NOMO-1 treated with dmso at 0.1 percent for 144 hours (cell line): ENCODE measurements at regions not wholly inside any gene's neighbourhood (a gene's known extent, or its start where the extent isn't known, plus 50 kb on each side); places are given as distances from the start of the nearest gene placed in this dataset.

Source experiments
- DNase-seq: peaks from one replicate; lab custom pipeline; 2025; ENCODE audit not compliant: unreplicated experiment; lab: John Stamatoyannopoulos, UW

DNA sequence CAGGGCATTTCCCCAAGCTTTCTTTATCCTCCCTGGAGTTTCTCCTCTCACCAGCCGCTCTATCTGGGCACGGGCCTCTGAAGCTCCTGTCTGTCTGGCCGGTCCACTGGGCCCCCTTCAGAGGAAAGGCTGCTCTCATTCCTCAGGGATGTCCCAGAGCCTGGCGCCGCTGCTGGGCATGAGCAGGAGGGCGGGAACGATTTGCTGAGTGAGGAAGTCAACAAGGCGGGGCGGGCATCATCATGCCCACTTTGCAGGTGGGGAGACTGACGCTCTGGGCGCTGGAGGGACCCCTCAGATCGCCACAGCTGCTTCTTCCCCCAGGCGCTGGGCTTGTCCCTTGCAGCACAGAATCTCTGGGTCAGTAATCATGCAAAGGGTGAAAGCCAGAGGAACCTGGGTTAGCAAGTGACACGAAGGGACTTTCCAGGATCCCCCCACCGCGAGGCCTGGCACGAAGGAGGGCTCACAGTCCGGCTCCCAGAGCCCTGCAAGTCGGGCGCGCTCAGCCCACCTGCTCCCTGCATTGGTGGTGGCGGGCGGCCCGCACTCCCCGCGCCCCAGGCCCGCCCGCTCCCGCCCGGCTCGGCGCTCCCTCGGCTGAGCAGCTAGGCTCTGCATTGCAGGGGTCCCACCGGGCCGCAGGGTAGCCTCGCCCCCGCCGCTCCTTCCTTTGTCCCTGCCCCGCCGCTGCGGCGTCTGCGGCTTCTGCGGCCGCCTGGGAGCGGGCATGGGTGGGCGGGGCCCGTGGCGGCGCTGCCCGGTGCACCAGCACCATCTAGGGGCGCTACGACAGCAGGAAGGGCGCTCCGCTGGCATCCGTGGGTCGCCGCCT, 157.8 kb downstream of the CYRIA start:
- no peak for DNase-seq

DNA sequence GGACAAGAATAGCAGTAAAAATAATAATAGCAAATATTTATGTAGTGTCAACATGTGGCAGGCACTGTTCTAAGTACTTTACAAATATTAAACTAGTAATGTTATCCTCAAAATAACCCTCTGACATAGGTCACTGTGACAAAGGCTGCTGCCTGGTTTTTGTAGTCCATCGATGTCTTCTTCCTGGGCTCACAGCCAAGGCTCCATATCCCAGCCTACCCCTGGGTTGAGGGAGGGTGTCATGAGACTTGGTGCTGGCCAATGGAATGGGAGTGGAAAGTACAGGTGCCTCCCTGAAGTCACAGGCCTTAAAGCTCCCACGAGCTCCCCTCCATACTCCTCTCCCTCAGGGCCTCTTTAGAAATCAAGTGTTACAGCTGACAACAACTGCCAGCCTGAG, 159.3 kb downstream of the CYRIA start:
- no peak for DNase-seq

- DNase-seq = no peak
These were observed 168.9 kb downstream of the CYRIA start for GRCh38 chr2:16496426-16497388.

DNA sequence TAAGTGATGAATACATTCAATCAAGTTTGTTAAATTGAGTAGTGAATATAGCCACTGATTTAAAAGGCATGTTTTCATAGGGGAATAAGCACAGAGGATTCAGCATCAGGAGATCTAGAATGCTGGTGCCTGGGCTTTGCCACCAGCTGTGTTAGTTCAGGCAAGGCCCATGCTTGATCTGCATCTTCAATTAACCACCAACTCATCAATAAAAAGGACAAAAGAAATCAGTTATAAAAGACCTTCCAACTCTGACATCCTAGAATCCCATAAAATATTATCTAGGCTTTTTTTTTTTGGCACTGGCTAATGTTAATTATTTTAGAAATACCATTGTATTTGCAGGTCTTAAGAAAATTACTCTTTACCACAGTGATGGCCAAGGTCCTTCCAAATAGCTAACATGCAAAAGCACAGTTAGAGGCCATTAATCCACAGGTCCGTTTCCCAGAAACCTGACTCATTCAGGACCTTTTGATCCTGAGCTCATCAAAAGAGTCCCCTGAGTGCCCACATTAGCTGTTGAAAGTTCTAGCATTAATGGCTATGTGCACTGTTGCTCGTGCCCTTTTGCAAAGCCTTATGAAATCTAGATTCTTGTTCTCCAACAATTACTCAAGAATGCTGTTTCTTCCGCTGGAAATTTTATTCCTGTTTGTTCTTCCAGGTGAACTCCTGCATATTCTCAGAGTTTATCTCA, 170.0 kb downstream of the CYRIA start:
- DNase-seq = no peak

DNA sequence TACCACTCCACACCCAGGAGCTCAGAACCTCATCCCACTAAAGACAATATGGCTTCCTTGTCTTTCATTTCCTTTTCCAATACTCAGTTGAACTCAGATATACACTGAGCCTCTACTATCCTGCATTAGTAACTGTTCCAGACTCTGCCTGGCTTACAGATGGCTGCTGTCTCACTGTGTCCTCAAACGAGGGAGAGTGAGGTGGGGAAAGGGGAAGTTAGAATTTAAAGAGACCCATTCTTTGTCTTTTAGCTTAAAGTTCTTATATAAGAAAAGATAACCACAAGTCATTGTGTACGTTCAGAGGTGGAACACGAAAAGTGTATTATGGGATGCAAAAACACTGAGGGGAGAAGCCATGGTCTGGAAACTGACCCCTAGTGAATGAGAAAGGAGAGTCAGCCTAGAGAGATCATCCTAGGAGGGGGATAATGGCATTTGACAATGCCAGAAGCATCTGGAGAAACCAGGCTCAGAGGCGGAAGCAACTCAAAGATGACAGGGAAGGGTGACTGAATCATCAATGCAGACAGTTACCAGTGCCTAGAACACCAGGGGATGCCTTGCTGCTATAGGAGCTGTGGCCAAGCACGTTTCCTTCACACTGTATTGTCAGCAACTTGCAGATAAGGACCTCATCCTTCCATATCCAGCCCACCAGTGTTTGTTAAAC, 170.7 kb downstream of the CYRIA start:
- no peak for DNase-seq

DNA sequence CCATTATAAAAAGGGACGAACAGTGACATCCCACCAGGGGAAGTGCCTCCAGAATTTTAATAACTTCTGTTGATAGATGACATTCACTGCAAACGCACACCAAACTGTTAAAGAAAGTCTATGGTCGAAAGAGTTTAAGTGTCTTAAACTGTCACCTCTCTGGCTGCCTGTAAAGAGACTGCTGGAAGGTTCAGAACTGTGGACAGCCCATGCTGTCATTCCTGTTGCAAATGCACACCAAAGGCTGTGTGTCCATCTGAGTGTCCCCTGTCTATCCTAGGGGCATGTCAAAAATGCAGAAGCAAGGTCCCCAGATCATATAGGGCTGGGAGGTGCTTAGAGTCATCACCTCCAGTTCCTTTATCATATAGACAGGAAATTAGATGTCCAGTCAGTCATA, 171.8 kb downstream of the CYRIA start:
- no peak for DNase-seq

- DNase-seq = peak; percentile 3
These were observed 177.9 kb downstream of the CYRIA start for GRCh38 chr2:16487686-16488085.

DNA sequence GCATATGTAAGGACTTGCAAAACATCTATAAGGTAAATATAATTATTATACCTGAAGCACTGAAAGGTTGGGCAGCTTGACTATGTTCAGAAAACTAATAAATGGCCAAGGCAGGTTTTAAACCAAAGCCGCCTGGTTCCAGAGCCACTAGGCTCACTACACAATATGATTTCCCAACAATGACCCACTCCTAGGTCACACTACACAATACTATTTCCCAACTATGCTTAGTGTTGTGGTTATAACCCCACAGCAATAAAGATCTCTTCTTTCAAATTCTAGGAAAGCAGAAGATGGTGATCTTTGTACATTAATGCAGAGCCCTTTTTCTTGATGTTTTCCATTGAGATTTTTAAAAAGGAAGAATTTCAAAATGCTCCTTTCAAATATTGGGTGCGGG, 180.4 kb downstream of the CYRIA start:
- no peak for DNase-seq

DNA sequence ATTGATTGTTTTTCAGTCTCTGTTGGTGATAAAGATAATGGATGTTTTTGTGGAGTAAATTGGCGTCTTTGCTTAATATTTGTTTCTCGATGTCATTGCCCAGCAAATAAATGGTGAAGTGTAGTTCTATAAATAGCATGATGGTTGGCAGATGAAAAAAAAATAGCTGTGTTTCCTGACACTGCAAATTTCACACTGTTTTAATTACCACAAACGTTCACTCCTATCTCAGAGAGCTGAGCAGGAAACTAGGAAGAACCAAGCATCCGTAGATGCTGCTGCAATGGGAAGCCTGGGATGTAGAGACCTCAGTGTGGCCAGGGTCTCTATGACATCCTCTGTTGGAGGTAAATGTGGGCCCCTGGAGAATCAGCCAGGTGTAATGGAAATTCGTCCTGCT, 183.2 kb downstream of the CYRIA start:
- no peak for DNase-seq

GRCh38 chr2:16481351-16481750, 184.3 kb downstream of the CYRIA start:
- no peak for DNase-seq

- DNase-seq = no peak
These were observed 185.9 kb downstream of the CYRIA start for GRCh38 chr2:16479721-16480120.

DNA sequence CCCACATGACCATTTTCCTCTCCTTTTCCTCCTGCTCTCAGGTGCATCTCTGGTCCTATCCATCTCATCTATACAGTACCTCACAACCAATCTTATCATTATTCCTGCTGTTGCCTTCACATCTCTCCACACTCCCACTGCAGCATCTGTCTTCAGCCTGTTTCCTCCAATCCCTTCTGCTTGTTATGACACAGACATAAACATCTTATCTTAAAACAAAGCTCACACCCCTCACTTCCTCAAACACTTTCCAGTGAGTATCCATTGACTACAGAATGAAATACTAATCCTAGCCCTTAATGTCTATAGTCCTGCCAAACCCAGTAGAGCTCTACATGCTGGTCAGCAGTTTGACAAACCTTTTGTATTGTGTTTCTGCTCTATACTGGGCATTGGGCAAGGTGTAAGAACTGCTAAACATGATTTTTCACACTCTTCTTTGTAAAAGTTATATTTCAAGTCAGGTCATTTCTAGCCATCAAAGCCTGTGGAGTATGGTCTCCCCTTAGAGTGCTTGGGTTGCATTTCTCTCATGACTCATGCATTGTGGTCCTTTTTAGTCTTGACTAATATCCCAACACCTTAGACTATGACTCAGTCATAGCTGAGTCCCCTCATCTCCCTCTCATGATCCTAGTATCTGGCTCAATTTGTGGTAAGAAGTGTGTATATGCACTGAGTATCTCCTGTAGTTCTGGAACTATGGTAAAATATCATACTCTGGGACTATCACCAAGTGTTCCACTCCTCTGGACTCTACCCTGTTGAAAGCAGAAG, 187.0 kb downstream of the CYRIA start:
- no peak for DNase-seq

DNA sequence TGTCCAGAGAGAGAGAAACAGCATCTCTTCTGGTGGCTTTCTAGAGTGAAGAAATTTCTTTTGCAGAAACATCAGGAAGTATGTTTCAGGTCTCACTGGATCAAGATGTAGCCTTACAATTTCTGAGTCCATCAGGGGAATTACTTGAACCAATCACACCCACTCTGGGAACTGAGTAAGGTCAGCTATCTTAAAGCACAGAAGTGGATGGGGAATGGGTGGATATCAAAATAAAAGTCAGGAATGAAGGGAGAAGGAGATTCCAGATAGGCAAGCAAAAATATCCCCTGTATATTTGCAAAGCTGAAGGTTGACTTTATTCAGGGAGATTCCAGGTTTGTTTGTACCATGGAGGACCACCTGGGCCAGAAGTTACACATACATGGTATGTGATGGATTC, 188.0 kb downstream of the CYRIA start:
- no peak for DNase-seq

DNA sequence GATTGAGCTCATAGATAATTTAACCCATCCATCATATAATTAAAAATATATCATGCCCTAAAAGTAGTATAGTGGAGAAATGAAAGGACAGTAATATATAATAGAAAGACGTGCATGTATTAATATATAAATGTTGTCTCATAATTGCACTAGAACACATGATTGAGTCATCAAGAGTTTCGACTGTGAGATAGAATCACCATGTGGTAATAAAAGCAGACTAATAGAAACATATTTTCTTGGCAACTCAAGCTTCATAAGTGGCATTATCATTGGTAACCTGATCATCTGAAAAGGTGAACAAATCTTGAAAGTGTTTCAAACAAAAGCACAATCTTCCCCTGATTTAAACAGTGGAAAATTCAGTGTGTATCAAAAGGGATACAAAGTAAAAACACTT, 188.8 kb downstream of the CYRIA start:
- no peak for DNase-seq

- DNase-seq = no peak
These were observed 189.6 kb downstream of the CYRIA start for GRCh38 chr2:16475986-16476567.

DNA sequence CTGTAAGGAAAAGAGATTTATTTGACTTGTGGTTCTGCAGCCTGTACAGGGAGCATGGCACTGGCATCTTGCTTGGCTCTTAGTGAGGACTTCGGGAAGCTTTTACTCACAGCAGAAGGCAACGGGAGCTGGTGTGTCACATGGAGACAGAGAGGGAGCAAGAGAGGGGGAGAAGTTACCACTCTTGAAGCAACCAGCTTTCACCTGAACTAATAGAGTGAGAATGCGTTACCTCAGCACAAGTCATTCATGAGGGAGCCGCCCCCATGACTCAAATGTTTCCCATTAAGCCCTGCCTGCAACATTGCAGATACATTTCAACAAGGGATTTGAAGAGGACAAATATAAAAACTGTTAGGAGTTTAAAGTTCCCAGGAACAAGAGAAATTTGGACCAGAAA, 190.0 kb downstream of the CYRIA start:
- DNase-seq = no peak

GRCh38 chr2:16473575-16473974, 192.1 kb downstream of the CYRIA start:
- no peak for DNase-seq

GRCh38 chr2:16470936-16471490, 194.6 kb downstream of the CYRIA start:
- DNase-seq = no peak

- no peak for DNase-seq
These were observed 198.8 kb downstream of the CYRIA start for GRCh38 chr2:16466821-16467151.
